Calu3 (cell line): ENCODE measurements at regions not wholly inside any gene's neighbourhood (a gene's known extent, or its start where the extent isn't known, plus 50 kb on each side); places are given as distances from the start of the nearest gene placed in this dataset.

ENCODE experiments used
- BruUV-seq: library from RNA; stranded (reverse); fragments of 400-500 nt; replicated peaks from 2 replicates; lab custom pipeline; 2021; lab: Mats Ljungman, UMichigan
- CTCF ChIA-PET: fragments of 300-600 bp; sonication (Branson Sonifier 250); formaldehyde crosslinking; loops from one replicate; lab custom pipeline; 2022; ENCODE audit warnings: antibody characterized with exemption; lab: Charles Lee
- DNase-seq: peaks from one replicate; pipeline ENCODE4 v3.0.0; 2022
- H3K27ac Mint-ChIP-seq: one replicate; pipeline ENCODE4 v1.8.0; 2022; ENCODE audit warnings: mixed read lengths; ENCODE audit not compliant: unreplicated experiment
- H3K27me3 Mint-ChIP-seq: one replicate; pipeline ENCODE4 v1.8.0; 2022; ENCODE audit warnings: mixed read lengths; ENCODE audit not compliant: unreplicated experiment
- H3K36me3 Mint-ChIP-seq: one replicate; pipeline ENCODE4 v1.8.0; 2022; ENCODE audit warnings: mild to moderate bottlenecking, moderate library complexity, mixed read lengths; ENCODE audit not compliant: insufficient read depth, unreplicated experiment
- H3K4me1 Mint-ChIP-seq: one replicate; pipeline ENCODE4 v1.8.0; 2022; ENCODE audit warnings: mild to moderate bottlenecking, low read depth, mixed read lengths; ENCODE audit not compliant: unreplicated experiment
- H3K4me3 Mint-ChIP-seq: one replicate; pipeline ENCODE4 v1.8.0; 2022; ENCODE audit warnings: mild to moderate bottlenecking, low read depth, moderate library complexity, mixed read lengths; ENCODE audit not compliant: unreplicated experiment
- H3K9me3 Mint-ChIP-seq: one replicate; pipeline ENCODE4 v1.8.0; 2022; ENCODE audit warnings: low read depth, mixed read lengths; ENCODE audit not compliant: unreplicated experiment
- intact Hi-C: fragments of 100-400 bp; cut with micrococcal nuclease; formaldehyde crosslinking; loops from one replicate; pipeline ENCODE4 v1.10.0; 2022; ENCODE audit not compliant: unreplicated experiment
- TF ChIP-seq, protein P1 (sequence below): fragments of 200-600 bp; IDR thresholded peaks from one replicate; pipeline ENCODE4 v1.8.0; 2022; ENCODE audit warnings: antibody characterized with exemption; ENCODE audit not compliant: unreplicated experiment

DNA sequence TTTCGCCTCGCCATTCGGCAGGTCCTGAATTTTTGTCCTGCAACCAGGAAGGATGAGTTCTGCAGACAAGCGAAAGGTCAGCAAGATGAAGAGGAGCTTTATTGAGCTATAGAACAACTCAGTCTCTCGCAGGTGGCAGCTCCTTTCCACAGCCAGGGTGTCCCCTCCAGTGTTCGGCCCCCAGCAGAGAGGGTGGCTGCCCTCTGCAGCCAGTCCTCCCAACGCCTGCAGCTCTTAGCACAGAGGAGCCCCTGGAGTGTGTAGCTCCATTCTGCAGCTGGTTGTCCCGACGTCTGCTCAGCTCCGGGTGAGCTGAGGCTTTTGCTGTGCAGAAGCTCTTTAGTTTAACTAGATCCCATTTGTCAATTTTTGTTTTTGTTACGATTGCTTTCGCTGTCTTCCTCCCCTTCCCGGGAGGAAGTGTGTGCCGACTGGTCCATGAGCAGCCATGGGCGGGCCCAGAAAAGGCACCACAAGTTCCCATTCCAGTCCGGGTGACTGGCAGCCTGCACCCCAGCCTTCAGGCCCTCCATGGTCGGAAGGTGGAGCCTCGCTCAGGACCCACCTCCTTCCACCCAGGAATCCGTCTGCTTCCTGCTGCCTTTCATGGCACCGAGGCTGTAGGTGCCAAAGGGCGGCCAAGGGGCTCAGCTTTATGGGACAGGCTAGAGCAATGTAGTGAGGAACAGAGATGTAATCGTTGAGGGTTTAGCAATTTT lies 497.8 kb upstream of the CNTN4 start:
- no TSS peak for BruUV-seq
- no peaks in the 10 kb centered on the region for H3K27me3 Mint-ChIP-seq
- peaks cover 2% of the 10 kb centered on the region for H3K9me3 Mint-ChIP-seq
- TF ChIP-seq, protein P1, sequence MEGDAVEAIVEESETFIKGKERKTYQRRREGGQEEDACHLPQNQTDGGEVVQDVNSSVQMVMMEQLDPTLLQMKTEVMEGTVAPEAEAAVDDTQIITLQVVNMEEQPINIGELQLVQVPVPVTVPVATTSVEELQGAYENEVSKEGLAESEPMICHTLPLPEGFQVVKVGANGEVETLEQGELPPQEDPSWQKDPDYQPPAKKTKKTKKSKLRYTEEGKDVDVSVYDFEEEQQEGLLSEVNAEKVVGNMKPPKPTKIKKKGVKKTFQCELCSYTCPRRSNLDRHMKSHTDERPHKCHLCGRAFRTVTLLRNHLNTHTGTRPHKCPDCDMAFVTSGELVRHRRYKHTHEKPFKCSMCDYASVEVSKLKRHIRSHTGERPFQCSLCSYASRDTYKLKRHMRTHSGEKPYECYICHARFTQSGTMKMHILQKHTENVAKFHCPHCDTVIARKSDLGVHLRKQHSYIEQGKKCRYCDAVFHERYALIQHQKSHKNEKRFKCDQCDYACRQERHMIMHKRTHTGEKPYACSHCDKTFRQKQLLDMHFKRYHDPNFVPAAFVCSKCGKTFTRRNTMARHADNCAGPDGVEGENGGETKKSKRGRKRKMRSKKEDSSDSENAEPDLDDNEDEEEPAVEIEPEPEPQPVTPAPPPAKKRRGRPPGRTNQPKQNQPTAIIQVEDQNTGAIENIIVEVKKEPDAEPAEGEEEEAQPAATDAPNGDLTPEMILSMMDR = no peak
- H3K27ac Mint-ChIP-seq = no peak overlapping the region
- DNase-seq = no peak
- no peak overlapping the region for H3K4me3 Mint-ChIP-seq
- H3K4me1 Mint-ChIP-seq = no peaks in the 10 kb centered on the region
- CTCF ChIA-PET = no interaction called here
- H3K36me3 Mint-ChIP-seq = no peaks in the 10 kb centered on the region
- intact Hi-C loops = no loop called here

DNA sequence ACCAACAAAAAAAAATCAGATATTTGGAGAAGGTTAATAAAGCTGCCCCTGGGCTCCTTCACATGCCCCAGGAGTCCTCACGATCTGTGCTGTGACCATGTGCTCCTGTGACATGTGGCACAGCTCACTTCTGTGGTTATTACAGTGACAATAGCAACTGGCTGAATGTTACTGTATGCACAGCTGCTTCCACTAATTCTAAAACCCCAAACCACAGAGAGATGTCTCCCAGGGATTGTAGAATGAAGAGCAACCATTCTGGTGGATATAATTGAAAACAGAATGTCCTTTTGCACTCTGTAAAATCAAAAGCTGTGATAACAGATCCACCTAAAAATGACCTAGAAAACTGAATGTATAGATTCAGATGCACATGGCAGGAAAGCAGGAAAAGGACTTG lies 489.2 kb upstream of the CNTN4 start:
- Mint-ChIP-seq H3K27me3 (no peaks in the 10 kb centered on the region), H3K4me3 (no peak overlapping the region), H3K4me1 (no peaks in the 10 kb centered on the region), H3K9me3 (peaks cover 21% of the 10 kb centered on the region), H3K27ac (no peak overlapping the region), H3K36me3 (no peaks in the 10 kb centered on the region)
- no peak for DNase-seq
- BruUV-seq = no TSS peak
- intact Hi-C loops = no loop called here
- CTCF ChIA-PET = no interaction called here
- TF ChIP-seq, protein P1 = no peak

DNA sequence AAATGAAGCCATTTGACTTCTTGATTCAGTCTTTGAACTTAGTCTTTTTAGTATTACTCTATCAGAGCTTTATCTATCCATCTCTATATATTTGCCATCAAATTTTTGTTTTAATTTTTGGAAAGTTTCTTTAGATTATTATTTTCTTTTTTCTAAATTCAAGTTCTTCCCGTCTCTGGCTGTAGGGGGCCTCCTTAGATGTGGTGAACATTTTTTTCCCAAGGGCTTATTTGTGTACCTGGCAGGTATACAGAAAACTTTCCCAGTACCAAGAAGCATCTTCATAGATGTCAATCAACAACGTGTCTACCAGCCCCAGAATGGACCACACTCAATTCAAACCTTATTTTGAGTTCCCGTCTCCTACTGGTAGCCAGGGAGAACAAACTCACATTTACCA lies 486.8 kb upstream of the CNTN4 start:
- Mint-ChIP-seq H3K27ac (no peak overlapping the region), H3K36me3 (no peaks in the 10 kb centered on the region), H3K27me3 (no peaks in the 10 kb centered on the region), H3K9me3 (peaks cover 16% of the 10 kb centered on the region), H3K4me1 (no peaks in the 10 kb centered on the region), H3K4me3 (no peak overlapping the region)
- TF ChIP-seq, protein P1 = no peak
- BruUV-seq = no TSS peak
- DNase-seq = no peak
- CTCF ChIA-PET = no interaction called here
- intact Hi-C loops = no loop called here

DNA sequence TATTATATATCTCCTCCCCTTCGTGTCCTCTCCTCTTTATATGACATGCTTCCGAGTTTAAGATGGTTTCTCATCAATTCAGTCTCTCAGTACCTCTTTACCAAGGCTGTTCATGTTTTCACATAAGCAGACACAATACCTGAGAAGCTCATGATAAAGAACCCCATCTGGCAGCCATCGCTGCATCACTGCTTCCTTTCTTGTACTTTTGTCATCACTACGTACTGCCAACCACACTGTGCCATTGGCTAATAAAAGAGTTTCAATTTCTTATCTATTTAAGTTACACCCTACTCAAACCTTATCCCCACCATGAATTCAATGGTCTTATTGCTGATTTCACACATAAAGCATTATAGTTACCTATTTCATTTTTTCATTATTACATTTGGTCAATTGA lies 484.7 kb upstream of the CNTN4 start:
- H3K36me3 Mint-ChIP-seq = no peaks in the 10 kb centered on the region
- H3K27ac Mint-ChIP-seq = no peak overlapping the region
- CTCF ChIA-PET = no interaction called here
- H3K9me3 Mint-ChIP-seq = peaks cover 22% of the 10 kb centered on the region
- H3K27me3 Mint-ChIP-seq = no peaks in the 10 kb centered on the region
- H3K4me3 Mint-ChIP-seq = no peak overlapping the region
- intact Hi-C loops = no loop called here
- TF ChIP-seq, protein P1 = no peak
- no peaks in the 10 kb centered on the region for H3K4me1 Mint-ChIP-seq
- no TSS peak for BruUV-seq
- DNase-seq = no peak
